Thoracic aorta (tissue), 2 donors: ENCODE measurements at regions not wholly inside any gene's neighbourhood (a gene's known extent, or its start where the extent isn't known, plus 50 kb on each side); places are given as distances from the start of the nearest gene placed in this dataset.

Experiments used
- ATAC-seq: fragments of 150-250 bp; one replicate; pipeline ENCODE4 v1.8.0; 2017; ENCODE audit warnings: low read depth; ENCODE audit not compliant: insufficient number of reproducible peaks, low FRiP score
- DNase-seq: peaks from one replicate; pipeline ENCODE4 v3.0.0-alpha.2; 2020; ENCODE audit warnings: low spot score
- H3K27ac ChIP-seq, 2 donors: fragments of 200-600 bp; sonication (generic); 1 replicate in 1 of 2; 2 replicates in 1 of 2; pipeline ENCODE4 v1.5.1; 2016; ENCODE audit warnings: mild to moderate bottlenecking in 2 of 2, moderate library complexity in 2 of 2
- H3K27me3 ChIP-seq: fragments of 200-600 bp; sonication (generic); replicated peaks from 2 replicates; pipeline ENCODE4 v1.6.0; 2016; ENCODE audit warnings: mild to moderate bottlenecking; ENCODE audit not compliant: insufficient read depth
- H3K36me3 ChIP-seq: fragments of 200-600 bp; sonication (generic); one replicate; pipeline ENCODE4 v1.5.1; 2016
- H3K4me1 ChIP-seq, 2 donors: fragments of 200-600 bp; sonication (generic); 1 replicate in 1 of 2; 2 replicates in 1 of 2; pipeline versions ENCODE4 v1.5.1 to v1.6.0; 2016; ENCODE audit warnings: low read depth in 2 of 2, mild to moderate bottlenecking in 1 of 2; ENCODE audit not compliant: control insufficient read depth in 1 of 2
- H3K4me3 ChIP-seq: fragments of 200-600 bp; sonication (generic); 2 replicates; pipeline ENCODE4 v1.5.1; 2016; ENCODE audit warnings: mild to moderate bottlenecking
- H3K9me3 ChIP-seq: fragments of 200-600 bp; sonication (generic); 2 replicates; pipeline ENCODE4 v1.5.1; 2016
- TF ChIP-seq, protein P1 (sequence below): fragments of 200-600 bp; sonication (generic); IDR thresholded peaks from one replicate; pipeline ENCODE4 v1.5.1; 2019; ENCODE audit warnings: antibody characterized with exemption

DNA sequence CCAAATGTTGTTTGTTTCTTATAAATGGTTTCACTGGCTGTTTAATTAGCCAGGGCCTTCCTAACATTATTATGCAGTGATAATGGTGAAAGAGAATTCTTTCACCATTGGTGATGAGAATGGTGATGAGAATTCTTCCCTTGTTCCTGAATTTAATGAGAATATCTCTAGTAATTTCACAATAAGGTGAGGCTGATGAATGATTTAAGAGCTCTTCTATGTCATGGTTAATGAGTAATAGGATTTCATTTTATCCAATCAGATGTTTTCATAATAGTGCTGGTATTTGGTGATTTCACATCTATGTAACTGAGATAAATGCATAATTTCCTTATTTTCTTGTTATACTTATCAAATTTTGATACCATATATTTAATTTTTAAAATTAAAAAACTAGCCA is 535.7 kb upstream of the ZEB2 start:
- no peaks in the 10 kb centered on the region for H3K9me3 ChIP-seq
- TF ChIP-seq, protein P1, sequence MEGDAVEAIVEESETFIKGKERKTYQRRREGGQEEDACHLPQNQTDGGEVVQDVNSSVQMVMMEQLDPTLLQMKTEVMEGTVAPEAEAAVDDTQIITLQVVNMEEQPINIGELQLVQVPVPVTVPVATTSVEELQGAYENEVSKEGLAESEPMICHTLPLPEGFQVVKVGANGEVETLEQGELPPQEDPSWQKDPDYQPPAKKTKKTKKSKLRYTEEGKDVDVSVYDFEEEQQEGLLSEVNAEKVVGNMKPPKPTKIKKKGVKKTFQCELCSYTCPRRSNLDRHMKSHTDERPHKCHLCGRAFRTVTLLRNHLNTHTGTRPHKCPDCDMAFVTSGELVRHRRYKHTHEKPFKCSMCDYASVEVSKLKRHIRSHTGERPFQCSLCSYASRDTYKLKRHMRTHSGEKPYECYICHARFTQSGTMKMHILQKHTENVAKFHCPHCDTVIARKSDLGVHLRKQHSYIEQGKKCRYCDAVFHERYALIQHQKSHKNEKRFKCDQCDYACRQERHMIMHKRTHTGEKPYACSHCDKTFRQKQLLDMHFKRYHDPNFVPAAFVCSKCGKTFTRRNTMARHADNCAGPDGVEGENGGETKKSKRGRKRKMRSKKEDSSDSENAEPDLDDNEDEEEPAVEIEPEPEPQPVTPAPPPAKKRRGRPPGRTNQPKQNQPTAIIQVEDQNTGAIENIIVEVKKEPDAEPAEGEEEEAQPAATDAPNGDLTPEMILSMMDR = no peak
- no peak for ATAC-seq

DNA sequence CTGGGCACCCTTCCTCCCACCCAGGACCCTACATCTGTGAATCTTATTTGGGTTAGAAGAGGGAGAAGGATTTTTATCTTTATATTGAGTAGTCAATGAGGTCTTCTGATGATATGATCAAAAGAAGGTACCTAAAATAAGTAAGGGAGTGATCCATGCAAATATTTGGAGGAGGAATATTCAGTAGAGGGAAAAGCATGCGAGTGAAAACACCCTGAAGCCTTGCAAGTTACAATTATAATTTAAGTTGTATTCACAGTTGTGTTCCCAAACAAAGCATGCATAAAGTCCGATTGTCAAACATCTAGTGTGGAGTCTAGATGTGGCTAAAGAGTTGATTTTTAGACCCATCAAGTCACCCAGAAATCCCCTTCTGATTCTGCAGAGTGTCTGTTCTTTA is 530.2 kb upstream of the ZEB2 start:
- Histone ChIP-seq H3K9me3 (no peaks in the 10 kb centered on the region), H3K4me3 (no peak overlapping the region), H3K27me3 (no peaks in the 10 kb centered on the region), H3K27ac (no peak overlapping the region), H3K4me1 (peaks cover 0 to 5% of the 10 kb centered on the region in 2 donors), H3K36me3 (no peaks in the 10 kb centered on the region)
- DNase-seq (no peak), ATAC-seq (no peak)
- TF ChIP-seq, protein P1 = no peak

More for the DNA sequence above, 535.7 kb upstream of the ZEB2 start:
- no peaks in the 10 kb centered on the region for H3K27me3 ChIP-seq
- H3K4me1 ChIP-seq = peaks cover 0 to 4% of the 10 kb centered on the region in 2 donors
- H3K4me3 ChIP-seq = no peak overlapping the region
- H3K27ac ChIP-seq = no peak overlapping the region
- DNase-seq = no peak
- H3K36me3 ChIP-seq = no peaks in the 10 kb centered on the region

DNA sequence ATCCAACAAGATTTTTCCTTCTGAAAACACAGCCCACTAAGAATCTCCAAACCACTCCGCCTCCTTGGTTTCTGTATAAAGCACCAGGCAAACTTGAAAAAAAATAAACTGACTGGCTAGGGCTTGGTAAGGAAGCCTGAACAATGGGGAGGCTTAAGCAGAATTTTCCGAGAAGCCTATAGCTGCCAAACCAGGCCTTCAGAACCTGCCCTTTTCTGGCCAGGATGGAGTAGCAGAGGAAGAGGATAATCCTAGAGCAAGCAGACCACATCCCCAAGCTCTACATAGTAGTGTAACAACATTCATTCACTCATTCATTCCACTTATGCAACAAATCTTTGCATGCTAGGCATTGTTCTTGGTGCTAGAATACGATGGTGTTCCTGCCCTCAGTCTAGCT is 529.6 kb upstream of the ZEB2 start:
- Histone ChIP-seq H3K27ac (no peak overlapping the region), H3K36me3 (no peaks in the 10 kb centered on the region)
- no peak for ATAC-seq

DNA sequence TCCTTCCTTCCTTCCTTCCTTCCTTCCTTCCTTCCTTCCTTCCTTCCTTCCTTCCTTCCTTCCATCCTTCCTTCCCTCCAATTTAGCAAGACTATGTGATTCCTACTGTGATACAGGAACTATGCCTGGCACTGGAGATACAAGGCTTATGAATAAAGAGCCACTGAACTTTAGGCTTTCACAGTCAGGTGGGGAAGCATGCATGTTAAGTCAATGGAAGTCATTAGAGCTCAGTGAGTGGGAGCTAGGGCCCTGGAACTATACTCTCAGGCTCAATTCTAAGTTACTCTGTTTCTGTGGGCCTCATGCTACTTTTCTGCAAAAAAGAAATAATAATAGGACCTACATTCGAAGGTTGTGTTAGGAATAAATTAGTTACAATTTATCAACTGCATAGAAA is 527.6 kb upstream of the ZEB2 start:
- no peak for ATAC-seq
- TF ChIP-seq, protein P1 = no peak
- Histone ChIP-seq H3K4me1 (peaks cover 0 to 14% of the 10 kb centered on the region in 2 donors), H3K9me3 (no peaks in the 10 kb centered on the region), H3K27me3 (no peaks in the 10 kb centered on the region), H3K27ac (no peak overlapping the region), H3K36me3 (no peaks in the 10 kb centered on the region), H3K4me3 (no peak overlapping the region)
- no peak for DNase-seq

More for the DNA sequence above, 529.6 kb upstream of the ZEB2 start:
- Histone ChIP-seq H3K4me3 (no peak overlapping the region), H3K9me3 (no peaks in the 10 kb centered on the region), H3K27me3 (no peaks in the 10 kb centered on the region), H3K4me1 (peaks cover 0 to 5% of the 10 kb centered on the region in 2 donors)
- TF ChIP-seq, protein P1 = no peak
- no peak for DNase-seq

DNA sequence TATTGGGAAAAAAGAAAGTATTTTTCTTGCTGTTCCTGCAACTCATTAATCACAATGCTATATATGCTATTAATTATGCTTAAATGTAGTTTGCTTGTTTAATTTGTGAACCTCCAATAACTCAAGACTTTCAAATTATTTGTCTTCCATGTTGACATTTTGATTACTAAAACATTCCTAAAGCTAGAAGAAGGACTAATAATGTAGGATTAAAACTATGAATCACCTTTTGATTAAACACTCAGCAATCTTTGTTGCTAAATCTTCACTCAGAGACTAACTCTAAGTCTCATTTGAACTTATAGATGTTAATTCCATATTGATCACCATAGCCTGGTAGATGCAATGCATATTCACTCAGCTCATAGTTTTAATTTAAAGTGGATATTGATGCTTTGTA is 524.6 kb upstream of the ZEB2 start:
- no peak for DNase-seq
- TF ChIP-seq, protein P1 = no peak
- H3K36me3 ChIP-seq = no peaks in the 10 kb centered on the region
- H3K27me3 ChIP-seq = no peaks in the 10 kb centered on the region
- no peak overlapping the region for H3K27ac ChIP-seq
- ATAC-seq = no peak
- peaks cover 0 to 10% of the 10 kb centered on the region in 2 donors for H3K4me1 ChIP-seq
- H3K4me3 ChIP-seq = no peak overlapping the region
- H3K9me3 ChIP-seq = no peaks in the 10 kb centered on the region
